Prostate gland (tissue), 2 donors: ENCODE measurements at regions not wholly inside any gene's neighbourhood (a gene's known extent, or its start where the extent isn't known, plus 50 kb on each side); places are given as distances from the start of the nearest gene placed in this dataset.

ENCODE experiments used
- DNase-seq: peaks from one replicate; pipeline ENCODE4 v3.0.0-alpha.2; 2019; ENCODE audit warnings: low spot score
- H3K27ac ChIP-seq, 2 donors: fragments of 200-600 bp; sonication (generic); 2 replicates each; pipeline ENCODE4 v1.5.1; 2017 to 2019
- H3K27me3 ChIP-seq: fragments of 200-600 bp; sonication (generic); replicated peaks from 2 replicates; pipeline ENCODE4 v1.5.1; 2019; ENCODE audit not compliant: insufficient read depth
- H3K36me3 ChIP-seq, 2 donors: fragments of 200-600 bp; sonication (generic); 1 replicate in 1 of 2; 2 replicates in 1 of 2; pipeline versions ENCODE4 v1.5.1 to v1.8.1; 2017 to 2019
- H3K4me1 ChIP-seq: fragments of 200-600 bp; sonication (generic); replicated peaks from 2 replicates; pipeline ENCODE4 v1.5.1; 2019
- H3K4me3 ChIP-seq, 2 donors: fragments of 200-600 bp; sonication (generic); 2 replicates each; pipeline ENCODE4 v1.5.1; 2017 to 2019
- H3K9me3 ChIP-seq: fragments of 200-600 bp; sonication (generic); 2 replicates; pipeline ENCODE4 v1.5.1; 2017
- POLR2A ChIP-seq: fragments of 450-650 bp; IDR thresholded peaks from one replicate; pipeline ENCODE4 v1.6.1; 2016; ENCODE audit warnings: antibody characterized with exemption, mild to moderate bottlenecking
- POLR2AphosphoS5 ChIP-seq: sonication (generic); formaldehyde crosslinking; IDR thresholded peaks from one replicate; pipeline ENCODE4 v1.6.1; 2017; ENCODE audit warnings: antibody characterized with exemption
- WGBS: methylation state at CpG from one replicate; pipeline ENCODE4 v1.1.5; 2018; 5-methylcytosine and 5-hydroxymethylcytosine counted together
- intact Hi-C: fragments of 100-400 bp; cut with DNase I; formaldehyde crosslinking; loops from one replicate; pipeline ENCODE4 v1.14.2; 2022
- TF ChIP-seq, protein P1 (sequence below), 4 experiments: fragments of 200-600 bp in 2 of 4; fragments of 450-650 bp in 2 of 4; sonication (generic) in 2 of 4; IDR thresholded peaks; 1 replicate in 3 of 4; 2 replicates in 1 of 4; pipeline ENCODE4 v1.5.1; 2016 to 2019; ENCODE audit warnings: antibody characterized with exemption in 4 of 4, mild to moderate bottlenecking in 2 of 4, moderate library complexity in 2 of 4

DNA sequence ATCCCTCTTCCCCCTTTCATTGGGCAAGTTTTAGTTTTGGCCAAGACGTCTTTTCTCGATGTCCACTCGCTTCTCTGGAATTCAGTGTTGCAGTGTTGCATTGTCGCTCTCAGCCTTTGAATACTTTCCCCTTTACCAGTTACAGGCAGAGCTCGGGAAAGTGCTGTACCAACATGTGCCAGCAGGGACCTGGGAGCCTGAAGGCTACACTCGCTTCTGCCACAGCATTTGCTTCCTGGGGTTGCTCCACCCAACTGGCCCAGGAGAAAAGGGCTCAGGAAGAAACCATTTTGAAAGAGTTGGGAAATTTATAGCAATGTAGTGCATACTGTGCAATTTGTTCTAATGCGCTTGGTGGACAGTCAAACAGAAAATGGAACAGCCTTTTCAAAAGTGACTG lies 78.6 kb downstream of the LINC00237 start:
- Histone ChIP-seq H3K36me3 (no peaks in the 10 kb centered on the region), H3K27me3 (no peaks in the 10 kb centered on the region), H3K4me1 (no peaks in the 10 kb centered on the region), H3K27ac (no peak overlapping the region), H3K4me3 (no peak overlapping the region), H3K9me3 (no peaks in the 10 kb centered on the region)
- 68% methylated on average over 7 of the region's 7 CpGs for whole genome bisulfite sequencing
- no peak for DNase-seq
- intact Hi-C loops: no loop called here
- TF ChIP-seq, protein P1, sequence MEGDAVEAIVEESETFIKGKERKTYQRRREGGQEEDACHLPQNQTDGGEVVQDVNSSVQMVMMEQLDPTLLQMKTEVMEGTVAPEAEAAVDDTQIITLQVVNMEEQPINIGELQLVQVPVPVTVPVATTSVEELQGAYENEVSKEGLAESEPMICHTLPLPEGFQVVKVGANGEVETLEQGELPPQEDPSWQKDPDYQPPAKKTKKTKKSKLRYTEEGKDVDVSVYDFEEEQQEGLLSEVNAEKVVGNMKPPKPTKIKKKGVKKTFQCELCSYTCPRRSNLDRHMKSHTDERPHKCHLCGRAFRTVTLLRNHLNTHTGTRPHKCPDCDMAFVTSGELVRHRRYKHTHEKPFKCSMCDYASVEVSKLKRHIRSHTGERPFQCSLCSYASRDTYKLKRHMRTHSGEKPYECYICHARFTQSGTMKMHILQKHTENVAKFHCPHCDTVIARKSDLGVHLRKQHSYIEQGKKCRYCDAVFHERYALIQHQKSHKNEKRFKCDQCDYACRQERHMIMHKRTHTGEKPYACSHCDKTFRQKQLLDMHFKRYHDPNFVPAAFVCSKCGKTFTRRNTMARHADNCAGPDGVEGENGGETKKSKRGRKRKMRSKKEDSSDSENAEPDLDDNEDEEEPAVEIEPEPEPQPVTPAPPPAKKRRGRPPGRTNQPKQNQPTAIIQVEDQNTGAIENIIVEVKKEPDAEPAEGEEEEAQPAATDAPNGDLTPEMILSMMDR (IDR thresholded peaks at IDR 0.05): no peak
- TF ChIP-seq POLR2AphosphoS5 (no peak), POLR2A (no peak)

DNA sequence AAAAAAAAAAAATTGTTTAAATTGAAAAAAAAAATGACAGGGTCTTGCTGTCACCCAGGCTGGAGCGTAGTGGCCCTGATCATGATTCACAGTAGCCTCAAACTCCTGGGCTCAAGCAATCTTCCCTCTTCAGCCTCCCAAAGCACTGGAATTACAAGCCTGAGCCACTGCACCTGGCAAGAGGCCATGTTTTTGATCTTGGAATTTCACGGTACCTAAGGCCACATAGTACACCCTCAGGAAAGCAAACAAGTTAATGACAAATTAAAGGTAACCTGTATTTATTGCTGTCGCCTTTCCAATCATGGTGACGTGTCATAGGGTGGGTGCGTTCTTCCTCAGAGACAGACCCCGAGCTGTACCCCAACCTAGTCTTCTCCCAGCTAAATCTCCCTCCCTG lies 79.2 kb downstream of the LINC00237 start:
- 53% methylated on average over 6 of the region's 6 CpGs for WGBS
- Histone ChIP-seq H3K27ac (no peak overlapping the region), H3K4me1 (no peaks in the 10 kb centered on the region), H3K9me3 (no peaks in the 10 kb centered on the region), H3K36me3 (no peaks in the 10 kb centered on the region), H3K27me3 (no peaks in the 10 kb centered on the region), H3K4me3 (no peak overlapping the region)
- DNase-seq: no peak
- intact Hi-C loops: no loop called here
- TF ChIP-seq POLR2AphosphoS5 (no peak), POLR2A (no peak)
- TF ChIP-seq, protein P1 (IDR thresholded peaks at IDR 0.05): no peak

DNA sequence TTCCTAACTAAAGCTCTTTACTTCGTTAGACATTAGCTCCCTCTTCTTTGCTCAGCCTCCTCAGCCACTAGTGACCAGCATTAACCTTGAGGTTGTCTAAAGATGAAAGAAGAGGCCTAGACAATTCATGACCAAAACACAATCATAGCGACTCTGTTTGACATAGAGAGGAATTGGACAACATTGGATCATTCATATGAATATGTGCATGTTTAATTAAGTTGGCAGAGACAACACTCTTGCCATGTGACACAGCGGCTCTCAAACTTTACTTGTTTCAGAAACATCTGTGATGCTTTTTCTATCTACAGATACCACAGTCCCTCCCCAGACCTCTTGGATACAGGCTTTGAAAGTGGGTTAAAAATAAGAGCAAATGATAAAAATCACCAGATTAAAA lies 81.7 kb downstream of the LINC00237 start:
- DNase-seq: no peak
- Histone ChIP-seq H3K27ac (no peak overlapping the region), H3K27me3 (no peaks in the 10 kb centered on the region), H3K36me3 (no peaks in the 10 kb centered on the region), H3K4me3 (no peak overlapping the region), H3K9me3 (no peaks in the 10 kb centered on the region), H3K4me1 (no peaks in the 10 kb centered on the region)
- TF ChIP-seq POLR2AphosphoS5 (no peak), POLR2A (no peak)
- TF ChIP-seq, protein P1 (IDR thresholded peaks at IDR 0.05): no peak
- intact Hi-C loops: no loop called here
- WGBS: 92% methylated on average over 3 of the region's 3 CpGs

DNA sequence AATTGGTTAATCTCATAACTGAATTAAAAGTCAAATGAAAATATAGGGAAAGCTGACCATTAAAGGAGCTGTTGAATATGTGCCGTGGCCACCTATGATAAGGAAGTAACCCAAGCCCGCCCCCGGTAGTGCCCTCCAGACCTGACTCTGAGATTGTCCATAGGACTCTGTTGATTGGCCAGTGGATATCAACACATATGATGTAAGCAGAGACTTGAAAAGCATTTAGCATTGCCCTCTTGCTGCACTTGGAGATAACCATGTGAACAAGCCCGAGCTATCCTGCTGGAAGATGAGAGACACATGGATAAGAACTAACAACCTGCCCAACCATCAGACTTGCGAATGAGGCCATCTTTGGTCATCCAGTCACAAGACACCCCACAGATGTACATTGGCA lies 83.2 kb downstream of the LINC00237 start:
- 80% methylated on average over 5 of the region's 5 CpGs for WGBS
- H3K27me3 ChIP-seq: no peaks in the 10 kb centered on the region
- H3K36me3 ChIP-seq: no peaks in the 10 kb centered on the region
- H3K27ac ChIP-seq: no peak overlapping the region
- TF ChIP-seq, protein P1 (IDR thresholded peaks at IDR 0.05): no peak
- intact Hi-C loops: no loop called here
- H3K9me3 ChIP-seq: no peaks in the 10 kb centered on the region
- H3K4me3 ChIP-seq: no peak overlapping the region
- DNase-seq: no peak
- no peaks in the 10 kb centered on the region for H3K4me1 ChIP-seq

DNA sequence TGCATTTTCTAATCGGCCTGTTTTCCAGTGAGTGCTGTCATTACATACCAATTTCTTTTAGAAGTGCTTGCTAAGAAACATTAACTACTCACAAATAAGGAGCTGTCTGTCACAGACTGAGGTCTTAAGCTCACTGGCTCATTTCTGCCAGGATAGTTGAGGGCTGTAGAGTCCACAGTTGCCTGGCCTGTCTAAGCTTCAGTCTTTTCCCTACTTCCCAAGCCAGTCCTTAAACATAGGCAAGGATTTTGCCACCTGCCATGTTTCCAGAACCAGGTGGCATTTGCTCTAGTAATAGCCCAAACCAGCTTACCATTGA lies 84.7 kb downstream of the LINC00237 start:
- no peak overlapping the region for H3K27ac ChIP-seq
- H3K27me3 ChIP-seq: no peaks in the 10 kb centered on the region
- H3K36me3 ChIP-seq: no peaks in the 10 kb centered on the region
- no peak overlapping the region for H3K4me3 ChIP-seq
- H3K4me1 ChIP-seq: no peaks in the 10 kb centered on the region
- no peak for TF ChIP-seq POLR2A
- TF ChIP-seq, protein P1 (IDR thresholded peaks at IDR 0.05): no peak
- TF ChIP-seq POLR2AphosphoS5: no peak
- intact Hi-C loops: no loop called here
- H3K9me3 ChIP-seq: no peaks in the 10 kb centered on the region
- no peak for DNase-seq
- 58% methylated on average over 1 of the region's 1 CpG for WGBS
